HL-60 (cell line): ENCODE measurements at regions not wholly inside any gene's neighbourhood (a gene's known extent, or its start where the extent isn't known, plus 50 kb on each side); places are given as distances from the start of the nearest gene placed in this dataset.

Experiments used
- GABPA ChIP-seq: IDR thresholded peaks from 2 replicates; pipeline ENCODE4 v1.6.1; 2012; ENCODE audit warnings: low read depth
- TF ChIP-seq, protein P1 (sequence below): IDR thresholded peaks from one replicate; pipeline ENCODE4 v1.5.1; 2011; ENCODE audit warnings: low read length, control low read depth, inconsistent platforms; ENCODE audit not compliant: insufficient read depth
- TF ChIP-seq, protein P2 (sequence below): IDR thresholded peaks from 2 replicates; pipeline ENCODE4 v1.6.1; 2012; ENCODE audit warnings: low read depth; ENCODE audit not compliant: insufficient replicate concordance

DNA sequence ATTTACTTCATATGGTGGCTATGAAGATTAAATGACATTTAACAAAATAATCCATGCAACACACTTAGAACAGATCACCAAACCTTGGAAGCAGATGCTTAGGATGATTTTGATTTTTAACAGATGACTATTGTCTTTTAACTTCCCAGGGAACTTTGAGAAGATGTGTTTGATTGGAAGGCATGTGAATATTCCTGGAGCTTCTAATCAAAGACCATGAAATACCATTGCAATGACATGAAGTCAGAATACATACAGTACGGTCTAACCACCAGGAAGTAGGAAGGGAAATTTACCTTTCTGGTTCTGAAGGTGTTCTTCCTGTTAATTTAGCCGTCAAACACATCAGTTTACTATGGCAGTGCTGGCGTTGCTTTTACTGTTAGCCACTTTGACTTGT lies 414.9 kb downstream of the TMEM114 start:
- TF ChIP-seq, protein P1, sequence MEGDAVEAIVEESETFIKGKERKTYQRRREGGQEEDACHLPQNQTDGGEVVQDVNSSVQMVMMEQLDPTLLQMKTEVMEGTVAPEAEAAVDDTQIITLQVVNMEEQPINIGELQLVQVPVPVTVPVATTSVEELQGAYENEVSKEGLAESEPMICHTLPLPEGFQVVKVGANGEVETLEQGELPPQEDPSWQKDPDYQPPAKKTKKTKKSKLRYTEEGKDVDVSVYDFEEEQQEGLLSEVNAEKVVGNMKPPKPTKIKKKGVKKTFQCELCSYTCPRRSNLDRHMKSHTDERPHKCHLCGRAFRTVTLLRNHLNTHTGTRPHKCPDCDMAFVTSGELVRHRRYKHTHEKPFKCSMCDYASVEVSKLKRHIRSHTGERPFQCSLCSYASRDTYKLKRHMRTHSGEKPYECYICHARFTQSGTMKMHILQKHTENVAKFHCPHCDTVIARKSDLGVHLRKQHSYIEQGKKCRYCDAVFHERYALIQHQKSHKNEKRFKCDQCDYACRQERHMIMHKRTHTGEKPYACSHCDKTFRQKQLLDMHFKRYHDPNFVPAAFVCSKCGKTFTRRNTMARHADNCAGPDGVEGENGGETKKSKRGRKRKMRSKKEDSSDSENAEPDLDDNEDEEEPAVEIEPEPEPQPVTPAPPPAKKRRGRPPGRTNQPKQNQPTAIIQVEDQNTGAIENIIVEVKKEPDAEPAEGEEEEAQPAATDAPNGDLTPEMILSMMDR: no peak
- TF ChIP-seq, protein P2, sequence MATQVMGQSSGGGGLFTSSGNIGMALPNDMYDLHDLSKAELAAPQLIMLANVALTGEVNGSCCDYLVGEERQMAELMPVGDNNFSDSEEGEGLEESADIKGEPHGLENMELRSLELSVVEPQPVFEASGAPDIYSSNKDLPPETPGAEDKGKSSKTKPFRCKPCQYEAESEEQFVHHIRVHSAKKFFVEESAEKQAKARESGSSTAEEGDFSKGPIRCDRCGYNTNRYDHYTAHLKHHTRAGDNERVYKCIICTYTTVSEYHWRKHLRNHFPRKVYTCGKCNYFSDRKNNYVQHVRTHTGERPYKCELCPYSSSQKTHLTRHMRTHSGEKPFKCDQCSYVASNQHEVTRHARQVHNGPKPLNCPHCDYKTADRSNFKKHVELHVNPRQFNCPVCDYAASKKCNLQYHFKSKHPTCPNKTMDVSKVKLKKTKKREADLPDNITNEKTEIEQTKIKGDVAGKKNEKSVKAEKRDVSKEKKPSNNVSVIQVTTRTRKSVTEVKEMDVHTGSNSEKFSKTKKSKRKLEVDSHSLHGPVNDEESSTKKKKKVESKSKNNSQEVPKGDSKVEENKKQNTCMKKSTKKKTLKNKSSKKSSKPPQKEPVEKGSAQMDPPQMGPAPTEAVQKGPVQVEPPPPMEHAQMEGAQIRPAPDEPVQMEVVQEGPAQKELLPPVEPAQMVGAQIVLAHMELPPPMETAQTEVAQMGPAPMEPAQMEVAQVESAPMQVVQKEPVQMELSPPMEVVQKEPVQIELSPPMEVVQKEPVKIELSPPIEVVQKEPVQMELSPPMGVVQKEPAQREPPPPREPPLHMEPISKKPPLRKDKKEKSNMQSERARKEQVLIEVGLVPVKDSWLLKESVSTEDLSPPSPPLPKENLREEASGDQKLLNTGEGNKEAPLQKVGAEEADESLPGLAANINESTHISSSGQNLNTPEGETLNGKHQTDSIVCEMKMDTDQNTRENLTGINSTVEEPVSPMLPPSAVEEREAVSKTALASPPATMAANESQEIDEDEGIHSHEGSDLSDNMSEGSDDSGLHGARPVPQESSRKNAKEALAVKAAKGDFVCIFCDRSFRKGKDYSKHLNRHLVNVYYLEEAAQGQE: no peak
- TF ChIP-seq GABPA: no peak
